ENCODE measurements at regions not wholly inside any gene's neighbourhood (a gene's known extent, or its start where the extent isn't known, plus 50 kb on each side); places are given as distances from the start of the nearest gene placed in this dataset.

DNA sequence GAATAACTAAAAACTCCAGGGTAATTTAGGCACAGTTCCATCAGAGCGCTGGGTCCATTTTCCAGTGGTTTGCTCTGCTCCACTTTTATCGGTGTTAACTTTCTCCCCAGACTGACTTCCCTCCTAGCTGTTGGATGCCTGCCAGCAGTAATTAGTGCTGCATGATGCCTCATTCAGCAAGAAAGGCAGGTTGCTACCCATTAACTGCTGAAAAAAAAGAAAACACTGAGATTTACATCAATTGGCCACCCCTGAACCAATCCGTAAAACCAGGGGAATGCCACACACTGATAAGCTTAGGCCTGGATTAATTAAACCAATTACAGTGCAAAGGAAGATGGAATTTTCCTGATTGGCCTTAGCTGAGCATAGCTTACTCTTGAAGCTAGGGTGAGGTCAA is 182.4 kb upstream of the CXXC4 start:
- no peak for DNase-seq (ENCODE audit: low read depth)

DNA sequence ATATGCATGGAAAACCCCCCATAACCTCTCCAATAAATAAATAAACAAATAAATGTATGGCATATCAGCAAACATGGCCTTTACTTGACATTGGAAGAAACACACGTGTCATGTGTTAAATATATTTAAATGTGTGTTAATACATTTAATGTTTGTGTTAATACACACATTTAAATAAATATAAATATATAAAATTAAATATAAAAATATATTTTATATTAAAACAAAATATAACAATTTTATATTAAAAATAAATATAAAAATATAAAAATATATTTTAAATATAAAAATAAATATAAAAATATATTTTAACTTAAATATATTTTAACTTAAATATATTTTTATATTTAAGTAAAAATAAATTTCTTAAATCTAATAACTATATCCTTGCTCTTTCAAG is 187.6 kb upstream of the CXXC4 start:
- no peak for DNase-seq (ENCODE audit: low read depth)

- no peak for DNase-seq (ENCODE audit: low read depth)
These were observed 199.0 kb upstream of the CXXC4 start for GRCh38 chr4:104693601-104694201.

- DNase-seq (ENCODE audit: low read depth), result no peak
These were observed 221.9 kb upstream of the CXXC4 start for GRCh38 chr4:104716584-104716983.

DNA sequence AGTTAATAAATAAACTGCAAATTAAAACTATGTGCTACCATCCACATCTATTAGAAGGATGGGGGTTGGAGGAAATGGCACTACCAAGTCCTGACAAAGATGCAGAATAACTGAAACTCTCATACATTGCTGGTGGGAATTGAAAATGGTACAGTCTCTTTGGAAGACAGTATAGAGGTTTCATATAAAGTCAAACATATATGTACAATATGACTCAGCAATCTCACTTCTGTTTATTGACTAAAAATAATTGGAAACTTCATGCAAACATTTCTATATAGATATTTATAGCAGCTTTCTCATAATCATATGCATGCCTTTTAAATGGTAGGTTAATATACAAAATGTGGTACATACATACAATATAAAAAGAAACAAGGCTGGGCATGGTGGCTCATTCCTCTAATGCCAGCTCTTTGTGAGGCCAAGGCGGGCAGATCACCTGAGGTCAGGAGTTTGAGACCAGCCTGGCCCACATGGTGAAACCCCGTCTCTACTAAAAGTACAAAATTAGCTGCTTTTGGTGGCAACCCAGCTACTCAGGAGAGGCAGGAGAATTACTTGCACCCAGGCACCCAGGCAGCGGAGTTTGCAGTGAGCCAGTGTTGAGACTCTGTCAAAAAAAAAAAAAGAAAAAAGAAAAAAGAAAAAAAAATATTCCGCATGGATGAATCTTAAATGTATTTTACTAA is 225.0 kb upstream of the CXXC4 start:
- DNase-seq (ENCODE audit: low read depth), result no peak

DNA sequence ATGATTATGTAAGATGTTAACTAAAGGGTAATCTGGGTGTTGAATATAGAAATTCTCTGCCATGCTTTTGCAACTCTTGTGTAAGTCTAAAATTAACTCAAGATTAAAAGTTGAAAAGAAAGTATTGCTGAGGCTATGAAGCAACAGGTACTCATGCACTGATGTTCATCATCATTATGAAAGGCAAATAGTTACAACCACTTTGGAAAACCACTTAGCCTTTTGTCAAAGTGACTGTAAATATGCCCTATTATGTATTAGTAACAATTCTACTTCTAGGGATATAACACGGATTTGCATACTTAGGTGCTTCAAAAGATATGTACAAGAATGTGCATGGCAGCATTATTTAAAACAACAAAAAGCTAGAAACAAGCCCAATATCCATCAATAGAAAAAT is 227.8 kb upstream of the CXXC4 start:
- DNase-seq (ENCODE audit: low read depth), result no peak

GRCh38 chr4:104726002-104726401 is 231.3 kb upstream of the CXXC4 start:
- no peak for DNase-seq (ENCODE audit: low read depth)

- DNase-seq (ENCODE audit: low read depth), result no peak
These were observed 232.9 kb upstream of the CXXC4 start for GRCh38 chr4:104727643-104728042.

DNA sequence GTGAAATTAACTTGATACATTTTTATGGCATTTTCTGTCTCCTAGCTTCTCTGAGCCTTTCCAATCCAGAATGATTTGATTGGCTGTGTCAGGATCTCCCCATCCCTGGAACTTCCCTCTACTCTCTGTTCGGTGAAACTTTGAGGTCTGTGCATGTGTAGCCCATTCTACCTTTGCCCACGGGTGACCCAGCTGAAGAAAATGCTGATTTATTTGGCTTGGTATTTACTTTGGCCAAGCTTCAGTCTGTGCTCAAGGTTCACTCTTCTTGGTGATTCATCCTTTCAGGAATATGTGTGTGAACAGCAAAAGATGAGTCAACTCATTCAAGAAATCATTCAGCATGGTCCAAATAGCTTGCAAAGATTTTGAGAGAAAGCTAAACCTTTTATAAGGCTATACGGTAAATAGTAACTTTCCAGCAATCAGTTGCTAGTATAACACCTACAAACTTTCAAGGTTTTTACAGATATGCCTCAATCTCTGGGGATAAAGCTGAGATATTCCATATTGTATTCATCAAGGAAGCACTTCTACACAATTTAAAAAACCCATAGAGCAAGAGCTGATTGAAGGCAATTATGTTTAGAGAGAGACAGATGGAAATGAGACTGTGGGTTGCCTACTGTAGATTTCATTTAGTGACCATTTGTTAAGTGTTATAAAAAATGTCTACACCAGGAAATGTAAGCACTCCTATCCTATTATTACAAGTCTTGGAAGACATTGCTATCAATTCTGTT is 233.9 kb upstream of the CXXC4 start:
- no peak for DNase-seq (ENCODE audit: low read depth)

DNA sequence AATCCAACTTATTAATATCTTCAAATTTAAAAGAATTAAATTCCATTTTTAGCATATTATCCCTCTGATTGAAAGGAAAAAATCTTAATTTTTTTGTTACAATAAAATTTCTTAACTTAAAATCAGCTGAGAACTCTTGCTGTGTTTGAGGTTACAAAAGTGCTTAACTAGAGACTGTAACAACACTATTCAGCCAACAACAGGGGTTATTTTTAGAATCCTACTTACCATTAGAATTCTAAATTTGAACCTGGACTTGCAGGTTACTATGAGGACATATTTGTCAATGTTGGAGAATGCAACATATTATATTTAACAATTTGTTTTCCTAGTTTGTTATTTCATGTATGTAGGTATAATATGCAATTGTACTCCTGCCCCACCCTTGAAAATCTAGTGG is 238.1 kb upstream of the CXXC4 start:
- DNase-seq (ENCODE audit: low read depth), result no peak

DNA sequence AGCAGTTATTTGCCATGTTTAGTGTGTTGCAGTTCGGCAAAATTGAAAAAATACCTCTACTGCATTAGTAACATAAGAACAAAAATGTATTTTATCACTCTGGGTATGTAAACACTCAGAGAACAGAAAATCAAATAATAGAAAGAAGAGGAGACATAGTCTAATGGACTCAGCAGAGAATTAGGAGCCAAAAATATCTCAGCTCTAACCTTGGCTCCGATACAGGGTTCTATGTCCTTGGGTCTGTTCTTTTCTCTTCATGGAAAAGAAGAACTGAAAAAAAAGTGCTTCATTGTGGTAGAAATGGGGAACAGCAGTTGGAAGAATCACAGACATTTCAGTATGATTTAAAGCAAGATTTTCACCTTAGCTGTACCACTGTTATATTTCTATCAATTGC is 240.5 kb upstream of the CXXC4 start:
- DNase-seq (ENCODE audit: low read depth), result no peak

DNA sequence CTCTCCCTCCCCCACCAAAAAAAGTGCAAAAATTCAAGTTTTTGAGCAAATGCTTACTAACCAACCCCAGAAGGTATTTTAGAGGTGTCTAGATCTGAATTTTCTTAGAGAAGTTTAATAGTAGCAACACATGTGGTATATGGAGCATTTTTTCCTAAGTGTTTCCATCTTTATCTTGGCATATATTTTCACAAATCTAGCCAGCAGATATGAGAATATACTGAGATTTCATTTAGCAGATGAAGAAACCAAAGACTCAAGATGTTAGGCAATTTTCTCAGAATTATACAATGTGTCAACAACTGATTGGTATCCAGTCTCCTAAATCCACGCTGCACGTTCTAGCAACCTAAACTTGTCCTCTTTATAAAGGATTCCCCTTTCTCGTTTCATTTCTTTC is 245.5 kb upstream of the CXXC4 start:
- DNase-seq (ENCODE audit: low read depth), result no peak

DNA sequence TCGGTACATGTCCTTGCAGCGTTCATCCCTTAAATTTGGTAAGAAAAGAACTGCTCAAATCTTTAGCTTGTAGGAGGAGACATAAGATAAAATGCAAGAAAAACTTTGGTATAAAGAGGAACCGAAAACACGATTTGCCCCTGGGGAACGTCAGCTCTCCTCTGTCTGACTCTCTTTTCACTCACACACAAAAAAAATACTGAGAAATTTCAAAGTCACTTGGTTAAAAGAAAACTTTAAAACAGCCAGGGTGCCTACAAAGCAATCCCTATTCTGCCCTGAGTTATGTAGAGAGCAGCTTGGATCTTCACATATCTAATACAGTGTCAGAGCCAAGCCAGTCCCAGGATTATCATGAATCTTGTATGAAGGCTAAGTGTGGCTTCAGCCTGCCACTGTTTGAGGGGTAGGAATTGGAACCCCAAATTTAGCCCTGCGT is 248.5 kb upstream of the CXXC4 start:
- DNase-seq (ENCODE audit: low read depth), result no peak

DNA sequence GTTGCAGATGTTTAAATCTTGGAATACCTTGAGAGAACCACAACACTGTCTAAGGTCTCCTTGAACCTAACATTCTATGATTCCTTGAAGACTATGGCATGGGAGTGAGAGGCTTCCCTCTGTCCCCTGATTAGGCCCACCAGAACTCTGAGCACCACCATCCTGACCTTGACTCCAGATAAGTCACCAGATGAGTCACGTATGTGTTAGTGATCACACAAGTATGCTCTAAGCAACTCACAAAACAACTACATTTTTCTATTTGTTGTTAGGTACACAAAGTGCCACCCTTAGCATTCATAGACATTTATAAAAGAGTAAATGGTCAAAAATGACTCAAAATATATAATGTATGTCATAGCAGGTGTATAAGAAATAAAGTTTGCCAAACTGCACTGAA is 252.9 kb upstream of the CXXC4 start:
- no peak for DNase-seq (ENCODE audit: low read depth)

- DNase-seq (ENCODE audit: low read depth), result no peak
These were observed 254.4 kb upstream of the CXXC4 start for GRCh38 chr4:104749062-104749461.

- no peak for DNase-seq (ENCODE audit: low read depth)
These were observed 255.3 kb upstream of the CXXC4 start for GRCh38 chr4:104750008-104750407.

GRCh38 chr4:104751468-104751867 is 256.8 kb upstream of the CXXC4 start:
- no peak for DNase-seq (ENCODE audit: low read depth)

GRCh38 chr4:104752337-104752736 is 257.6 kb upstream of the CXXC4 start:
- no peak for DNase-seq (ENCODE audit: low read depth)

- DNase-seq (ENCODE audit: low read depth), result no peak
These were observed 262.1 kb upstream of the CXXC4 start for GRCh38 chr4:104756837-104757236.

GRCh38 chr4:104758574-104758973 is 263.9 kb upstream of the CXXC4 start:
- DNase-seq (ENCODE audit: low read depth), result no peak

- DNase-seq (ENCODE audit: low read depth), result no peak
These were observed 269.0 kb upstream of the CXXC4 start for GRCh38 chr4:104763554-104764222.

DNA sequence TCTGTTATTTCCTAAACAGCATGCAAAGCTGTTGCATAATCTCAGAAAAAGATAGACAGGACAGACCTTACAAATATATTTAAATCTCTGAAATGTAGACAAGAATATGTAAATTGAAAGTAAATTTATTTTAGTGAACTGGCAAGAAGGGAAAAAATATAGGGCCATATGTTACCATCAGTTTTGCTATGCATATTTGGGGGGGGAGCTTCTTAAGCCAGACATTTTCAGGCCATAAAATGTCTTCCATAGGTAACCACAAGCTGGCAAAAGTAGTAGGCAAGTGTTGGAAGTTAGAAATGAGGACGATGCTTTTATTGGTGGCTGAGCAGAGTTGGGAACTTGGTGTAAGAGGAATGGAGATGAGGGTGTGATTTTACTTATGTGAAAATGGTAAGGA is 272.0 kb upstream of the CXXC4 start:
- no peak for DNase-seq (ENCODE audit: low read depth)

DNA sequence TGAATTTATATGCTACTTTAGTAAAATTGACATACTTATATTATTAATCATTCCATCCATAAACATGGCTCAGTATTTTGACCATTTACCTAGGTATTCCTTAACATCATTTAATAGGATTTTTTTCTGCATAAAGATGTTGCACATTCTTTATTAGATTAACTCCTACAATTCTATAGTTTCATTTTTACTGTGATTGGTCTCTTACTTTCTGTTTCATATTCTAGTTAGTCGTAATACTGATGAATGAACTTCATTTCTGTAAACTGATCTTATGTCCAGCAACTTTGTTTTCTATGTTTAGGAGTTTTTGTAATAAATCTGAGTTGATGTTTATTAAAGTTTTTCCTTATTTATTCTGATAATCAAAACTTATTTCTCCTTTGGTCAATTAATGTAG is 278.2 kb upstream of the CXXC4 start:
- no peak for DNase-seq (ENCODE audit: low read depth)

Measured in GM04504 (cell line).